ENCODE measurements at regions not wholly inside any gene's neighbourhood (a gene's known extent, or its start where the extent isn't known, plus 50 kb on each side); places are given as distances from the start of the nearest gene placed in this dataset.

DNA sequence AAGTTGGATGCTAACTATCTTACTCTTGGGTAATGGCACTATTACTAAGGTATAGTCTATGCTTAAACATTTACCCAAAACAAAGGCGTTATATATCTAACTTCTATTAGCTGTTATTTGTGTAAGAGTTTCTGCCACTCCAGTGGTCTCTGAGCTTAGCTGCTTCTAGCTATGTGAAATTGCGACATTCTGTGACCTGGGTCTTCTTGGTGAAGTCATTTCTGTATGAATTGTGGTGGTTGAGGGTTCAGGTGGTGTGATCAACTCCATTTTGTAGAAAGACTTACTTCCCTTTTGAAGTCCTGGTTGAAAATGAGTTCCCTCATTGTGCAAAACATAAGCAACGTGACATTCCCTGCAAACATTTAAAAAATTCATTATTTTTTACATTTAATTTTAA is 221.6 kb downstream of the PIK3C3 start:
- TF ChIP-seq CTCF (IDR thresholded peaks at IDR 0.05): no peak
- TF ChIP-seq POLR2AphosphoS5 (IDR thresholded peaks at IDR 0.05): no peak
